ENCODE measurements at regions not wholly inside any gene's neighbourhood (a gene's known extent, or its start where the extent isn't known, plus 50 kb on each side); places are given as distances from the start of the nearest gene placed in this dataset.

DNA sequence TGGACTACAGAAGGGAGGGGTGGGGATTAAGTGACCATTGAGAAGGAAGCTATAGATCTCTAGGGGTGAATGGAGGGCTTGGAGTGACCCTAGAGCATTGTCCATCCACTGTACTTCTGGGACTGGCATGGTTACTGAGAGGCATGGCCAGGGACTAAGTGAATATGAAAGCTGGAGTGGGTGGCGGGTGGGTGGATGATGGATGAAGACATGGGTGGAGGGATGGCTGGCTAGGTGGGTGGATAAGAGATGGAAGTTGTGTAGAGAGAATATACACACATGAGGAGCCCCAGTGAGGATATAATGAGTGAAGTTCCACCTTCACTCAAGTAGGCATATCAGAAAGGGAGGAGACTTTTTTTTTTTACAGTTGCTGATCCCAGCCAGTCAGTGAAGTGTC is 65.5 kb upstream of the NRXN3 start:
- TF ChIP-seq EZH2phosphoT487 (IDR thresholded peaks at IDR 0.05; ENCODE audit: borderline replicate concordance, low read depth, low read length) = no peak
- TF ChIP-seq, protein P1, sequence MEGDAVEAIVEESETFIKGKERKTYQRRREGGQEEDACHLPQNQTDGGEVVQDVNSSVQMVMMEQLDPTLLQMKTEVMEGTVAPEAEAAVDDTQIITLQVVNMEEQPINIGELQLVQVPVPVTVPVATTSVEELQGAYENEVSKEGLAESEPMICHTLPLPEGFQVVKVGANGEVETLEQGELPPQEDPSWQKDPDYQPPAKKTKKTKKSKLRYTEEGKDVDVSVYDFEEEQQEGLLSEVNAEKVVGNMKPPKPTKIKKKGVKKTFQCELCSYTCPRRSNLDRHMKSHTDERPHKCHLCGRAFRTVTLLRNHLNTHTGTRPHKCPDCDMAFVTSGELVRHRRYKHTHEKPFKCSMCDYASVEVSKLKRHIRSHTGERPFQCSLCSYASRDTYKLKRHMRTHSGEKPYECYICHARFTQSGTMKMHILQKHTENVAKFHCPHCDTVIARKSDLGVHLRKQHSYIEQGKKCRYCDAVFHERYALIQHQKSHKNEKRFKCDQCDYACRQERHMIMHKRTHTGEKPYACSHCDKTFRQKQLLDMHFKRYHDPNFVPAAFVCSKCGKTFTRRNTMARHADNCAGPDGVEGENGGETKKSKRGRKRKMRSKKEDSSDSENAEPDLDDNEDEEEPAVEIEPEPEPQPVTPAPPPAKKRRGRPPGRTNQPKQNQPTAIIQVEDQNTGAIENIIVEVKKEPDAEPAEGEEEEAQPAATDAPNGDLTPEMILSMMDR (conservative IDR thresholded peaks at IDR 0.05; ENCODE audit: low read length) = no peak
